HepG2 (cell line): ENCODE measurements at regions not wholly inside any gene's neighbourhood (a gene's known extent, or its start where the extent isn't known, plus 50 kb on each side); places are given as distances from the start of the nearest gene placed in this dataset.

ENCODE experiments used
- ATAC-seq: fragments of 200-7000 bp; cut with Tn5 transposase; 3 replicates; pipeline ENCODE4 v1.9.1; 2020; ENCODE audit warnings: mild to moderate bottlenecking, moderate library complexity
- BruUV-seq: library from RNA; stranded (reverse); fragments of 400-500 nt; replicated peaks from 2 replicates; lab custom pipeline; 2021; lab: Mats Ljungman, UMichigan
- CTCF ChIA-PET: fragments of 300-600 bp; formaldehyde crosslinking; extraction: SDS; loops from one replicate; lab custom pipeline; 2021; ENCODE audit warnings: low total read pairs, inconsistent platforms, low intra/inter-chr PET ratio; lab: Yijun Ruan, JAX
- POLR2A ChIA-PET: fragments of 350-600 bp; sonication (Branson Sonifier 250); formaldehyde crosslinking; loops from one replicate; lab custom pipeline; 2020; ENCODE audit warnings: antibody characterized with exemption, inconsistent platforms; lab: Yijun Ruan, JAX
- DNase-seq: peaks from one replicate; pipeline ENCODE4 v3.0.0-alpha.2; 2015; ENCODE audit warnings: low spot score
- FAIRE-seq: peaks from 3 replicates; lab custom pipeline; 2011; peaks lifted over from hg19 to GRCh38; lab: Jason Lieb, UNC
- H2AFZ ChIP-seq: one replicate; pipeline ENCODE4 v1.6.1; 2011; ENCODE audit warnings: low read length, inconsistent platforms
- H3K27ac ChIP-seq: fragments of 300-600 bp; 3 replicates; pipeline ENCODE4 v1.8.0; 2011; ENCODE audit warnings: mixed run types, mild to moderate bottlenecking, mixed read lengths, low read length, inconsistent platforms; ENCODE audit not compliant: insufficient read depth; ENCODE audit errors: extremely low read length
- H3K27me3 ChIP-seq, 2 experiments: fragments of 200-600 bp in 1 of 2; 2 replicates in 1 of 2; 3 replicates in 1 of 2; pipeline versions ENCODE4 v1.6.0 to v1.8.0; 2011; ENCODE audit warnings: low read length in 2 of 2, mild to moderate bottlenecking in 2 of 2, moderate library complexity in 2 of 2, inconsistent platforms in 1 of 2; ENCODE audit not compliant: insufficient read depth in 2 of 2, control insufficient read depth in 1 of 2
- H3K36me3 ChIP-seq, 2 experiments: fragments of 200-600 bp in 1 of 2; replicated peaks in 1 of 2; 2 replicates in 1 of 2; 3 replicates in 1 of 2; pipeline versions ENCODE4 v1.5.1 to v1.8.0; 2011; ENCODE audit warnings: low read length in 2 of 2, inconsistent platforms in 1 of 2; ENCODE audit not compliant: insufficient read depth in 2 of 2, control insufficient read depth in 1 of 2
- H3K4me1 ChIP-seq: 2 replicates; pipeline ENCODE4 v1.5.1; 2012; ENCODE audit warnings: low read length, inconsistent platforms; ENCODE audit not compliant: insufficient read depth
- H3K4me2 ChIP-seq: 2 replicates; pipeline ENCODE4 v1.6.0; 2011; ENCODE audit warnings: low read depth, low read length, inconsistent platforms
- H3K4me3 ChIP-seq, 3 experiments: fragments of 200-600 bp in 1 of 3; sonication (generic), shearing (Covaris generic) in 1 of 3; replicated peaks in 1 of 3; 2 replicates each; pipeline ENCODE4 v1.5.1; 2011 to 2016; ENCODE audit warnings: low read length in 3 of 3, inconsistent platforms in 2 of 3, low read depth in 2 of 3, mild to moderate bottlenecking in 2 of 3, control low read depth in 1 of 3, mixed read lengths in 1 of 3; ENCODE audit not compliant: insufficient read depth in 1 of 3
- H3K79me2 ChIP-seq: one replicate; pipeline ENCODE4 v1.6.1; 2011; ENCODE audit warnings: low read length, inconsistent platforms; ENCODE audit not compliant: insufficient read depth
- H3K9ac ChIP-seq: 2 replicates; pipeline ENCODE4 v1.6.0; 2011; ENCODE audit warnings: mild to moderate bottlenecking, low read depth, low read length, inconsistent platforms; ENCODE audit not compliant: insufficient read depth
- H3K9me3 ChIP-seq: 2 replicates; pipeline ENCODE4 v1.5.1; 2012; ENCODE audit warnings: mild to moderate bottlenecking, low read length
- H4K20me1 ChIP-seq: 2 replicates; pipeline ENCODE4 v1.6.0; 2011; ENCODE audit warnings: inconsistent platforms, mild to moderate bottlenecking, low read length, moderate library complexity; ENCODE audit not compliant: insufficient read depth
- ATRX ChIP-seq: sonication (generic); formaldehyde crosslinking; IDR thresholded peaks from 2 replicates; pipeline ENCODE4 v1.4.0; 2020; ENCODE audit warnings: missing genetic modification reagents, borderline replicate concordance
- BRD4 ChIP-seq: sonication (generic); formaldehyde crosslinking; IDR thresholded peaks from 2 replicates; pipeline ENCODE4 v1.4.0; 2020; ENCODE audit warnings: missing genetic modification reagents
- IRF2 ChIP-seq: IDR thresholded peaks from 2 replicates; pipeline ENCODE4 v1.6.1; 2018; ENCODE audit warnings: missing genetic modification reagents, missing compliant biosample characterization
- ISL2 ChIP-seq: sonication (generic); formaldehyde crosslinking; IDR thresholded peaks from 2 replicates; pipeline ENCODE4 v1.5.0; 2020; ENCODE audit warnings: missing genetic modification reagents
- TRIM24 ChIP-seq: sonication (generic); formaldehyde crosslinking; IDR thresholded peaks from 2 replicates; pipeline ENCODE4 v1.8.0; 2022; ENCODE audit warnings: mild to moderate bottlenecking, missing genetic modification reagents
- ZIK1 ChIP-seq: sonication (generic); formaldehyde crosslinking; IDR thresholded peaks from 2 replicates; pipeline ENCODE4 v1.5.0; 2020; ENCODE audit warnings: mild to moderate bottlenecking, low read depth, missing genetic modification reagents, borderline replicate concordance
- ZKSCAN8 ChIP-seq: IDR thresholded peaks from 2 replicates; pipeline ENCODE4 v1.6.1; 2016; ENCODE audit warnings: borderline replicate concordance, missing genetic modification reagents, missing compliant biosample characterization
- ZNF343 ChIP-seq: sonication (generic); formaldehyde crosslinking; IDR thresholded peaks from 2 replicates; pipeline ENCODE4 v1.4.0; 2020; ENCODE audit warnings: mild to moderate bottlenecking, missing genetic modification reagents
- ZNF549 ChIP-seq: sonication (generic); formaldehyde crosslinking; IDR thresholded peaks from 2 replicates; pipeline ENCODE4 v1.5.0; 2020; ENCODE audit warnings: missing genetic modification reagents
- ZNF746 ChIP-seq: sonication (generic); formaldehyde crosslinking; IDR thresholded peaks from 2 replicates; pipeline ENCODE4 v1.8.0; 2022; ENCODE audit warnings: mild to moderate bottlenecking, missing genetic modification reagents
- WGBS: methylation state at CpG from one replicate; pipeline ENCODE4 v1.1.6; 2017; ENCODE audit warnings: low lambda C conversion rate; 5-methylcytosine and 5-hydroxymethylcytosine counted together
- in situ Hi-C: cut with HindIII; loops from 2 replicates; pipeline ENCODE4 v1.10.0; 2017; ENCODE audit warnings: low pct_unique_long_range_greater_than_20kb; ENCODE audit not compliant: extremely low pct_ligation_motif_present
- intact Hi-C: fragments of 100-400 bp; cut with micrococcal nuclease; formaldehyde crosslinking; loops from one replicate; pipeline ENCODE4 v1.10.0; 2022; ENCODE audit not compliant: unreplicated experiment
- TF ChIP-seq, protein P1 (sequence below): sonication (generic); formaldehyde crosslinking; IDR thresholded peaks from 2 replicates; pipeline ENCODE4 v1.5.0; 2020; ENCODE audit warnings: mild to moderate bottlenecking, missing genetic modification reagents
- TF ChIP-seq, protein P2 (sequence below): sonication (generic); formaldehyde crosslinking; IDR thresholded peaks from 2 replicates; pipeline ENCODE4 v1.9.0; 2021; ENCODE audit warnings: missing genetic modification reagents, borderline replicate concordance
- TF ChIP-seq, protein P3 (sequence below): sonication (generic); formaldehyde crosslinking; IDR thresholded peaks from 2 replicates; pipeline ENCODE4 v1.4.0; 2020; ENCODE audit warnings: missing genetic modification reagents

DNA sequence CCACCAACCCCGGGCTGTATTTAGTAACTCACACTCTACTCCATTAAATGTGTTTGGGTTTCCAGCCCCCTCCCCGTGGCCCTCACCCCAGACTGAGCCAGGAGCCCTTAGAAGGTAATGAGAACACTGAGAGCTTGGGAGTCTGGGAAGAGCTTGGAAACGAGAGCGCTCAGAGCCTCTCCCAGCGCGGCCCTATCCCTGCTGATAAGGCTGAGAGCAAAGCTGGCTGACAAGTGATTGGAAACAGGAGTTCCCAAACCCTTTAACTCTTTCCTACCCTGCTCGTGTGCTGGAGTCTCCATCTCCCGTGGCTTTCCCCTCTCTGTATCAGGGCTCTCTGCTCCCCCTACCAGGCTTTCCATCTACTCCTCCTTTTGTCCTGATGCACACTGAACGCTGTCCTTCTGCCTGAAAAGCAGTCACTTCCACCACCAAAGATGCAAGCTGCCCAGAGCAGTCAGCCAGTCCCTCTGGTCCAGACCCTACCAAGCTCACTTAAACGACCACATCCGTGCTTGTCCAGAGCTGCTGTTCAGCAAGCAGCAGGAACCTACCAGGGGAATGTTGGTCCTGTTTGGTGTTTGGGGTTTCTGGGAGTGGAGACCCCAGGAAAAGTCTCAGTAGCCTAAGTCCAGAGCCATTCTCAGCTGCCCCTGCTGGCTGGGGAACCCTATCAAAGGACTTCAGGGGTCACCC, 100.0 kb upstream of the PKDCC start:
- H3K4me3 ChIP-seq, result no peak overlapping the region
- ChIA-PET CTCF (no interaction called here), POLR2A (no interaction called here)
- DNase-seq (no peak), FAIRE-seq (no peak), ATAC-seq (peak; percentile 48)
- 6% methylated on average over 11 of the region's 11 CpGs for WGBS
- H3K79me2 ChIP-seq, result no peaks in the 10 kb centered on the region
- H3K9ac ChIP-seq, result no peak overlapping the region
- H3K36me3 ChIP-seq, result no peaks in the 10 kb centered on the region
- no peaks in the 10 kb centered on the region for H3K9me3 ChIP-seq
- H3K27me3 ChIP-seq, result peaks cover 5 to 22% of the 10 kb centered on the region in 2 experiments; a peak in 3 of 5 replicates
- no peak overlapping the region for H3K4me2 ChIP-seq
- no TSS peak for BruUV-seq
- no peak overlapping the region for H3K27ac ChIP-seq
- TF ChIP-seq IRF2 (CRISPR knock-in tag) (no peak), ZNF343 (no peak), ATRX (CRISPR knock-in tag) (no peak), ZNF549 (CRISPR knock-in tag) (no peak), BRD4 (CRISPR knock-in tag) (no peak), ZKSCAN8 (CRISPR knock-in tag) (no peak), ISL2 (no peak), ZIK1 (no peak), TRIM24 (CRISPR knock-in tag) (no peak), ZNF746 (CRISPR knock-in tag) (no peak)
- TF ChIP-seq, protein P1, sequence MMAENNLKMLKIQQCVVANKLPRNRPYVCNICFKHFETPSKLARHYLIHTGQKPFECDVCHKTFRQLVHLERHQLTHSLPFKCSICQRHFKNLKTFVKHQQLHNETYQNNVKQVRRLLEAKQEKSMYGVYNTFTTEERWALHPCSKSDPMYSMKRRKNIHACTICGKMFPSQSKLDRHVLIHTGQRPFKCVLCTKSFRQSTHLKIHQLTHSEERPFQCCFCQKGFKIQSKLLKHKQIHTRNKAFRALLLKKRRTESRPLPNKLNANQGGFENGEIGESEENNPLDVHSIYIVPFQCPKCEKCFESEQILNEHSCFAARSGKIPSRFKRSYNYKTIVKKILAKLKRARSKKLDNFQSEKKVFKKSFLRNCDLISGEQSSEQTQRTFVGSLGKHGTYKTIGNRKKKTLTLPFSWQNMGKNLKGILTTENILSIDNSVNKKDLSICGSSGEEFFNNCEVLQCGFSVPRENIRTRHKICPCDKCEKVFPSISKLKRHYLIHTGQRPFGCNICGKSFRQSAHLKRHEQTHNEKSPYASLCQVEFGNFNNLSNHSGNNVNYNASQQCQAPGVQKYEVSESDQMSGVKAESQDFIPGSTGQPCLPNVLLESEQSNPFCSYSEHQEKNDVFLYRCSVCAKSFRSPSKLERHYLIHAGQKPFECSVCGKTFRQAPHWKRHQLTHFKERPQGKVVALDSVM (CRISPR knock-in tag), result no peak
- TF ChIP-seq, protein P2, sequence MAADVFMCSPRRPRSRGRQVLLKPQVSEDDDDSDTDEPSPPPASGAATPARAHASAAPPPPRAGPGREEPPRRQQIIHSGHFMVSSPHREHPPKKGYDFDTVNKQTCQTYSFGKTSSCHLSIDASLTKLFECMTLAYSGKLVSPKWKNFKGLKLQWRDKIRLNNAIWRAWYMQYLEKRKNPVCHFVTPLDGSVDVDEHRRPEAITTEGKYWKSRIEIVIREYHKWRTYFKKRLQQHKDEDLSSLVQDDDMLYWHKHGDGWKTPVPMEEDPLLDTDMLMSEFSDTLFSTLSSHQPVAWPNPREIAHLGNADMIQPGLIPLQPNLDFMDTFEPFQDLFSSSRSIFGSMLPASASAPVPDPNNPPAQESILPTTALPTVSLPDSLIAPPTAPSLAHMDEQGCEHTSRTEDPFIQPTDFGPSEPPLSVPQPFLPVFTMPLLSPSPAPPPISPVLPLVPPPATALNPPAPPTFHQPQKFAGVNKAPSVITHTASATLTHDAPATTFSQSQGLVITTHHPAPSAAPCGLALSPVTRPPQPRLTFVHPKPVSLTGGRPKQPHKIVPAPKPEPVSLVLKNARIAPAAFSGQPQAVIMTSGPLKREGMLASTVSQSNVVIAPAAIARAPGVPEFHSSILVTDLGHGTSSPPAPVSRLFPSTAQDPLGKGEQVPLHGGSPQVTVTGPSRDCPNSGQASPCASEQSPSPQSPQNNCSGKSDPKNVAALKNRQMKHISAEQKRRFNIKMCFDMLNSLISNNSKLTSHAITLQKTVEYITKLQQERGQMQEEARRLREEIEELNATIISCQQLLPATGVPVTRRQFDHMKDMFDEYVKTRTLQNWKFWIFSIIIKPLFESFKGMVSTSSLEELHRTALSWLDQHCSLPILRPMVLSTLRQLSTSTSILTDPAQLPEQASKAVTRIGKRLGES (CRISPR knock-in tag), result no peak
- TF ChIP-seq, protein P3, sequence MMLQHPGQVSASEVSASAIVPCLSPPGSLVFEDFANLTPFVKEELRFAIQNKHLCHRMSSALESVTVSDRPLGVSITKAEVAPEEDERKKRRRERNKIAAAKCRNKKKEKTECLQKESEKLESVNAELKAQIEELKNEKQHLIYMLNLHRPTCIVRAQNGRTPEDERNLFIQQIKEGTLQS, result no peak
- no peak overlapping the region for H2AFZ ChIP-seq
- in situ Hi-C loops (no loop called here), intact Hi-C loops (no loop called here)
- H3K4me1 ChIP-seq, result no peaks in the 10 kb centered on the region
- H4K20me1 ChIP-seq, result no peaks in the 10 kb centered on the region
